ENCODE measurements at regions not wholly inside any gene's neighbourhood (a gene's known extent, or its start where the extent isn't known, plus 50 kb on each side); places are given as distances from the start of the nearest gene placed in this dataset.

- TF ChIP-seq, protein P1, sequence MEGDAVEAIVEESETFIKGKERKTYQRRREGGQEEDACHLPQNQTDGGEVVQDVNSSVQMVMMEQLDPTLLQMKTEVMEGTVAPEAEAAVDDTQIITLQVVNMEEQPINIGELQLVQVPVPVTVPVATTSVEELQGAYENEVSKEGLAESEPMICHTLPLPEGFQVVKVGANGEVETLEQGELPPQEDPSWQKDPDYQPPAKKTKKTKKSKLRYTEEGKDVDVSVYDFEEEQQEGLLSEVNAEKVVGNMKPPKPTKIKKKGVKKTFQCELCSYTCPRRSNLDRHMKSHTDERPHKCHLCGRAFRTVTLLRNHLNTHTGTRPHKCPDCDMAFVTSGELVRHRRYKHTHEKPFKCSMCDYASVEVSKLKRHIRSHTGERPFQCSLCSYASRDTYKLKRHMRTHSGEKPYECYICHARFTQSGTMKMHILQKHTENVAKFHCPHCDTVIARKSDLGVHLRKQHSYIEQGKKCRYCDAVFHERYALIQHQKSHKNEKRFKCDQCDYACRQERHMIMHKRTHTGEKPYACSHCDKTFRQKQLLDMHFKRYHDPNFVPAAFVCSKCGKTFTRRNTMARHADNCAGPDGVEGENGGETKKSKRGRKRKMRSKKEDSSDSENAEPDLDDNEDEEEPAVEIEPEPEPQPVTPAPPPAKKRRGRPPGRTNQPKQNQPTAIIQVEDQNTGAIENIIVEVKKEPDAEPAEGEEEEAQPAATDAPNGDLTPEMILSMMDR (conservative IDR thresholded peaks at IDR 0.05 in 1 of 2, IDR thresholded peaks at IDR 0.05 in 1 of 2; ENCODE audit: extremely low read depth in 1 of 2, insufficient read depth in 1 of 2, low read depth in 1 of 2, low read length in 2 of 2): no peak
- TF ChIP-seq EZH2 (IDR thresholded peaks at IDR 0.05; ENCODE audit: borderline replicate concordance, low read length): no peak
Measured at GRCh38 chr7:93008833-93009232, 108.9 kb downstream of the SAMD9 start.
